Smooth muscle cell (in vitro differentiated cells): ENCODE measurements at regions not wholly inside any gene's neighbourhood (a gene's known extent, or its start where the extent isn't known, plus 50 kb on each side); places are given as distances from the start of the nearest gene placed in this dataset.

ENCODE experiments used
- DNase-seq: peaks from one replicate; lab custom pipeline; 2025; ENCODE audit not compliant: unreplicated experiment; lab: John Stamatoyannopoulos, UW
- H2AFZ ChIP-seq: fragments of 200-600 bp; sonication (generic); 2 replicates; pipeline ENCODE4 v1.6.0; 2016; ENCODE audit warnings: antibody characterized with exemption, low read depth, mild to moderate bottlenecking
- H3F3A ChIP-seq: fragments of 200-600 bp; sonication (generic); 2 replicates; pipeline ENCODE4 v1.6.0; 2017; ENCODE audit warnings: antibody characterized with exemption, low read depth
- H3K27ac ChIP-seq: fragments of 200-600 bp; sonication (generic); 2 replicates; pipeline ENCODE4 v1.5.1; 2016; ENCODE audit warnings: low read depth, mild to moderate bottlenecking
- H3K27me3 ChIP-seq: fragments of 200-600 bp; sonication (generic); 2 replicates; pipeline ENCODE4 v1.6.1; 2016; ENCODE audit warnings: low read depth, mild to moderate bottlenecking
- H3K36me3 ChIP-seq: fragments of 200-600 bp; sonication (generic); 2 replicates; pipeline ENCODE4 v1.5.1; 2016; ENCODE audit warnings: low read depth
- H3K4me1 ChIP-seq: fragments of 200-600 bp; sonication (generic); 2 replicates; pipeline ENCODE4 v1.5.1; 2016; ENCODE audit warnings: low read depth
- H3K4me2 ChIP-seq: fragments of 200-600 bp; sonication (generic); 2 replicates; pipeline ENCODE4 v1.6.0; 2016; ENCODE audit warnings: mild to moderate bottlenecking
- H3K4me3 ChIP-seq: fragments of 200-600 bp; sonication (generic); 2 replicates; pipeline ENCODE4 v1.5.1; 2016; ENCODE audit warnings: mild to moderate bottlenecking
- H3K79me2 ChIP-seq: fragments of 200-600 bp; sonication (generic); 2 replicates; pipeline ENCODE4 v1.6.0; 2016; ENCODE audit warnings: low read depth, mild to moderate bottlenecking
- H3K9ac ChIP-seq: fragments of 200-600 bp; sonication (generic); 2 replicates; pipeline ENCODE4 v1.6.0; 2016; ENCODE audit warnings: low read depth
- H3K9me3 ChIP-seq: fragments of 200-600 bp; sonication (generic); replicated peaks from 2 replicates; pipeline ENCODE4 v1.5.1; 2016; ENCODE audit warnings: low read depth
- H4K20me1 ChIP-seq: fragments of 200-600 bp; sonication (generic); 2 replicates; pipeline ENCODE4 v1.6.0; 2016; ENCODE audit warnings: low read depth
- CTCF ChIP-seq: fragments of 200-600 bp; sonication (generic); IDR thresholded peaks from 2 replicates; pipeline ENCODE4 v1.5.1; 2017; ENCODE audit warnings: borderline replicate concordance, mild to moderate bottlenecking, antibody characterized with exemption; ENCODE audit not compliant: insufficient read depth, poor library complexity, severe bottlenecking
- WGBS: methylation state at CpG from one replicate; pipeline ENCODE4 v1.1.7; 2016; ENCODE audit warnings: low lambda C conversion rate; 5-methylcytosine and 5-hydroxymethylcytosine counted together

- H3K36me3 ChIP-seq = no peaks in the 10 kb centered on the region
- H3K27ac ChIP-seq = no peak overlapping the region
- H3F3A ChIP-seq = no peaks in the 10 kb centered on the region
- 96% methylated on average over 4 of the region's 4 CpGs for WGBS
- H2AFZ ChIP-seq = no peak overlapping the region
- no peaks in the 10 kb centered on the region for H4K20me1 ChIP-seq
- DNase-seq = no peak
- TF ChIP-seq CTCF = no peak
- H3K4me3 ChIP-seq = no peak overlapping the region
- no peak overlapping the region for H3K4me2 ChIP-seq
- no peaks in the 10 kb centered on the region for H3K79me2 ChIP-seq
- no peaks in the 10 kb centered on the region for H3K9me3 ChIP-seq
- H3K9ac ChIP-seq = no peak overlapping the region
- H3K4me1 ChIP-seq = no peaks in the 10 kb centered on the region
- no peaks in the 10 kb centered on the region for H3K27me3 ChIP-seq
Observed at GRCh38 chr3:187949093-187949820, 204.0 kb upstream of the BCL6 start.

GRCh38 chr3:187950671-187951070, 203.3 kb upstream of the LPP start:
- Histone ChIP-seq H3K27ac (no peak overlapping the region), H3K9me3 (no peaks in the 10 kb centered on the region)
- WGBS = 93% methylated on average over 4 of the region's 4 CpGs

GRCh38 chr3:187951452-187952190, 202.3 kb upstream of the LPP start:
- Histone ChIP-seq H3K4me2 (no peak overlapping the region), H3K9ac (no peak overlapping the region), H3K9me3 (no peaks in the 10 kb centered on the region), H3K27me3 (no peaks in the 10 kb centered on the region), H2AFZ (no peak overlapping the region), H3F3A (no peaks in the 10 kb centered on the region), H3K79me2 (no peaks in the 10 kb centered on the region), H3K36me3 (no peaks in the 10 kb centered on the region), H4K20me1 (no peaks in the 10 kb centered on the region), H3K27ac (no peak overlapping the region), H3K4me1 (no peaks in the 10 kb centered on the region), H3K4me3 (no peak overlapping the region)
- WGBS = 62% methylated on average over 1 of the region's 1 CpG
- TF ChIP-seq CTCF = no peak
- DNase-seq = no peak

More at GRCh38 chr3:187950671-187951070, 203.3 kb upstream of the LPP start:
- Histone ChIP-seq H4K20me1 (no peaks in the 10 kb centered on the region), H3K9ac (no peak overlapping the region), H3K36me3 (no peaks in the 10 kb centered on the region), H3K4me1 (no peaks in the 10 kb centered on the region), H3K79me2 (no peaks in the 10 kb centered on the region), H3F3A (no peaks in the 10 kb centered on the region), H3K4me3 (no peak overlapping the region), H3K27me3 (no peaks in the 10 kb centered on the region), H3K4me2 (no peak overlapping the region), H2AFZ (no peak overlapping the region)
- DNase-seq = no peak
- no peak for TF ChIP-seq CTCF
